GM06990 (cell line): ENCODE measurements at regions not wholly inside any gene's neighbourhood (a gene's known extent, or its start where the extent isn't known, plus 50 kb on each side); places are given as distances from the start of the nearest gene placed in this dataset.

Experiments used
- DNase-seq: peaks from one replicate; pipeline ENCODE4 v3.0.0-alpha.2; 2011; ENCODE audit not compliant: insufficient read length; ENCODE audit errors: extremely low read depth
- H3K27me3 ChIP-seq: replicated peaks from 2 replicates; pipeline ENCODE4 v1.6.0; 2011; ENCODE audit warnings: low read length; ENCODE audit not compliant: control insufficient read depth, insufficient read depth
- H3K36me3 ChIP-seq: 2 replicates; pipeline ENCODE4 v1.5.1; 2011; ENCODE audit warnings: low read length; ENCODE audit not compliant: control insufficient read depth, insufficient read depth
- H3K4me3 ChIP-seq: replicated peaks from 2 replicates; pipeline ENCODE4 v1.5.1; 2011; ENCODE audit warnings: low read depth, mild to moderate bottlenecking, control low read depth, low read length
- CTCF ChIP-seq: IDR thresholded peaks from 2 replicates; pipeline ENCODE4 v1.5.1; 2011; ENCODE audit warnings: low read length, control low read depth, mild to moderate bottlenecking, inconsistent platforms; ENCODE audit not compliant: insufficient read depth, poor library complexity, severe bottlenecking

GRCh38 chr2:128371648-128372345 lies 53.1 kb upstream of the HS6ST1 start:
- Histone ChIP-seq H3K4me3 (no peak overlapping the region), H3K36me3 (no peaks in the 10 kb centered on the region), H3K27me3 (no peaks in the 10 kb centered on the region; the same call in 1 of the 2 replicates)
- no peak for DNase-seq
- TF ChIP-seq CTCF, result no peak

- H3K36me3 ChIP-seq, result no peaks in the 10 kb centered on the region
- no peak for TF ChIP-seq CTCF
Observed at GRCh38 chr2:128372621-128373341, 54.1 kb upstream of the HS6ST1 start.

GRCh38 chr2:128373451-128374000 lies 54.9 kb upstream of the HS6ST1 start:
- no peaks in the 10 kb centered on the region; the same call in 1 of the 2 replicates for H3K27me3 ChIP-seq
- TF ChIP-seq CTCF, result no peak
- no peak for DNase-seq
- H3K4me3 ChIP-seq, result no peak overlapping the region
- H3K36me3 ChIP-seq, result no peaks in the 10 kb centered on the region

More at GRCh38 chr2:128372621-128373341, 54.1 kb upstream of the HS6ST1 start:
- DNase-seq, result peak; percentile 62
- no peaks in the 10 kb centered on the region; the same call in 1 of the 2 replicates for H3K27me3 ChIP-seq
- H3K4me3 ChIP-seq, result no peak overlapping the region

GRCh38 chr2:128374001-128374710 lies 55.5 kb upstream of the HS6ST1 start:
- Histone ChIP-seq H3K4me3 (no peak overlapping the region), H3K27me3 (no peaks in the 10 kb centered on the region; the same call in none of the 2 replicates), H3K36me3 (no peaks in the 10 kb centered on the region)
- DNase-seq, result no peak
- no peak for TF ChIP-seq CTCF

GRCh38 chr2:128374711-128375413 lies 56.2 kb upstream of the HS6ST1 start:
- TF ChIP-seq CTCF, result no peak
- no peak overlapping the region for H3K4me3 ChIP-seq
- DNase-seq, result no peak
- no peaks in the 10 kb centered on the region; the same call in none of the 2 replicates for H3K27me3 ChIP-seq
- no peaks in the 10 kb centered on the region for H3K36me3 ChIP-seq
